ENCODE measurements at regions not wholly inside any gene's neighbourhood (a gene's known extent, or its start where the extent isn't known, plus 50 kb on each side); places are given as distances from the start of the nearest gene placed in this dataset.
"Not testable (repeated sequence)": the region's sequence is repeated elsewhere in the genome, so short reads cannot be mapped to it uniquely, and the experiment has no call there.

GRCh38 chr6:26937258-26937657 lies 277.7 kb upstream of the ZNF322 start:
- DNase-seq (ENCODE audit: low spot score in 2 of 2); H3K27me3 Mint-ChIP-seq; H3K27ac Mint-ChIP-seq (ENCODE audit: low read depth); H3K4me1 Mint-ChIP-seq; H3K9me3 Mint-ChIP-seq; ATAC-seq (replicated peaks; ENCODE audit: extremely low read depth, poor library complexity, severe bottlenecking); H3K4me3 Mint-ChIP-seq; H3K36me3 Mint-ChIP-seq (ENCODE audit: insufficient read depth): not testable (repeated sequence)

GRCh38 chr6:26951211-26951610 lies 291.7 kb upstream of the ZNF322 start:
- not testable (repeated sequence) for H3K27me3 Mint-ChIP-seq; ATAC-seq (replicated peaks; ENCODE audit: extremely low read depth, poor library complexity, severe bottlenecking); DNase-seq (ENCODE audit: low spot score in 2 of 2); H3K4me3 Mint-ChIP-seq; H3K36me3 Mint-ChIP-seq (ENCODE audit: insufficient read depth); H3K27ac Mint-ChIP-seq (ENCODE audit: low read depth); H3K4me1 Mint-ChIP-seq; H3K9me3 Mint-ChIP-seq

- peak; percentile 70 for ATAC-seq (replicated peaks; ENCODE audit: extremely low read depth, poor library complexity, severe bottlenecking)
- not testable (repeated sequence) for H3K9me3 Mint-ChIP-seq; H3K4me1 Mint-ChIP-seq; H3K36me3 Mint-ChIP-seq (ENCODE audit: insufficient read depth); H3K27me3 Mint-ChIP-seq
- H3K4me3 Mint-ChIP-seq: peak overlapping the region; percentile 79
- peak overlapping the region; percentile 38 for H3K27ac Mint-ChIP-seq (ENCODE audit: low read depth)
- DNase-seq (ENCODE audit: low spot score in 2 of 2): peak; percentile 17 to 58
Observed at GRCh38 chr6:26956078-26956600, 291.4 kb upstream of the PRSS16 start.

GRCh38 chr6:26956601-26957184 lies 290.8 kb upstream of the PRSS16 start:
- H3K4me1 Mint-ChIP-seq: not testable (repeated sequence)

GRCh38 chr6:26957399-26958127 lies 289.9 kb upstream of the PRSS16 start:
- H3K36me3 Mint-ChIP-seq (ENCODE audit: insufficient read depth); ATAC-seq (replicated peaks; ENCODE audit: extremely low read depth, poor library complexity, severe bottlenecking); H3K27me3 Mint-ChIP-seq; H3K9me3 Mint-ChIP-seq; H3K4me1 Mint-ChIP-seq; DNase-seq (ENCODE audit: low spot score in 2 of 2): not testable (repeated sequence)
- Mint-ChIP-seq H3K4me3 (peak overlapping the region; percentile 77), H3K27ac (ENCODE audit: low read depth) (peak overlapping the region; percentile 87)

More at GRCh38 chr6:26956601-26957184, 290.8 kb upstream of the PRSS16 start:
- Mint-ChIP-seq H3K4me3 (peak overlapping the region; percentile 79), H3K27ac (ENCODE audit: low read depth) (peak overlapping the region; percentile 87)
- H3K36me3 Mint-ChIP-seq (ENCODE audit: insufficient read depth); H3K9me3 Mint-ChIP-seq; H3K27me3 Mint-ChIP-seq: not testable (repeated sequence)
- peak; percentile 84 for ATAC-seq (replicated peaks; ENCODE audit: extremely low read depth, poor library complexity, severe bottlenecking)
- peak; percentile 61 to 73 for DNase-seq (ENCODE audit: low spot score in 2 of 2)

- ATAC-seq (replicated peaks; ENCODE audit: extremely low read depth, poor library complexity, severe bottlenecking); H3K27me3 Mint-ChIP-seq; H3K36me3 Mint-ChIP-seq (ENCODE audit: insufficient read depth); H3K27ac Mint-ChIP-seq (ENCODE audit: low read depth); DNase-seq (ENCODE audit: low spot score in 2 of 2); H3K4me1 Mint-ChIP-seq; H3K4me3 Mint-ChIP-seq; H3K9me3 Mint-ChIP-seq: not testable (repeated sequence)
Observed at GRCh38 chr6:26961236-26961635, 286.3 kb upstream of the PRSS16 start.

- Mint-ChIP-seq H3K4me1 (no peaks in the 10 kb centered on the region), H3K27ac (ENCODE audit: low read depth) (no peak overlapping the region), H3K27me3 (peaks cover 41% of the 10 kb centered on the region), H3K36me3 (ENCODE audit: insufficient read depth) (no peaks in the 10 kb centered on the region), H3K4me3 (no peak overlapping the region), H3K9me3 (no peaks in the 10 kb centered on the region)
- ATAC-seq (replicated peaks; ENCODE audit: extremely low read depth, poor library complexity, severe bottlenecking): no peak
- DNase-seq (ENCODE audit: low spot score in 2 of 2): no peak
Observed at GRCh38 chr6:27002447-27002846, 245.1 kb upstream of the PRSS16 start.

GRCh38 chr6:27007020-27007419 lies 240.5 kb upstream of the PRSS16 start:
- H3K27ac Mint-ChIP-seq (ENCODE audit: low read depth): no peak overlapping the region
- H3K36me3 Mint-ChIP-seq (ENCODE audit: insufficient read depth): no peaks in the 10 kb centered on the region
- H3K9me3 Mint-ChIP-seq: no peaks in the 10 kb centered on the region
- no peak for ATAC-seq (replicated peaks; ENCODE audit: extremely low read depth, poor library complexity, severe bottlenecking)
- peaks cover 61% of the 10 kb centered on the region for H3K27me3 Mint-ChIP-seq
- DNase-seq (ENCODE audit: low spot score in 2 of 2): no peak
- no peaks in the 10 kb centered on the region for H3K4me1 Mint-ChIP-seq
- H3K4me3 Mint-ChIP-seq: no peak overlapping the region

- not testable (repeated sequence) for H3K4me1 Mint-ChIP-seq, H3K9me3 Mint-ChIP-seq
Observed at GRCh38 chr6:27008613-27009012, 238.9 kb upstream of the PRSS16 start.

GRCh38 chr6:27014053-27014452 lies 233.4 kb upstream of the PRSS16 start:
- not testable (repeated sequence) for DNase-seq (ENCODE audit: low spot score in 2 of 2); H3K4me3 Mint-ChIP-seq; H3K36me3 Mint-ChIP-seq (ENCODE audit: insufficient read depth); H3K4me1 Mint-ChIP-seq; ATAC-seq (replicated peaks; ENCODE audit: extremely low read depth, poor library complexity, severe bottlenecking); H3K27ac Mint-ChIP-seq (ENCODE audit: low read depth)
- Mint-ChIP-seq H3K9me3 (peaks cover 14% of the 10 kb centered on the region), H3K27me3 (peaks cover 52% of the 10 kb centered on the region)

More at GRCh38 chr6:27008613-27009012, 238.9 kb upstream of the PRSS16 start:
- not testable (repeated sequence) for DNase-seq (ENCODE audit: low spot score in 2 of 2); H3K27ac Mint-ChIP-seq (ENCODE audit: low read depth); H3K4me3 Mint-ChIP-seq; ATAC-seq (replicated peaks; ENCODE audit: extremely low read depth, poor library complexity, severe bottlenecking); H3K36me3 Mint-ChIP-seq (ENCODE audit: insufficient read depth)
- H3K27me3 Mint-ChIP-seq: peaks cover 72% of the 10 kb centered on the region

- Mint-ChIP-seq H3K27ac (ENCODE audit: low read depth) (no peak overlapping the region), H3K4me3 (no peak overlapping the region), H3K27me3 (peaks cover 33% of the 10 kb centered on the region), H3K9me3 (peaks cover 14% of the 10 kb centered on the region), H3K4me1 (no peaks in the 10 kb centered on the region), H3K36me3 (ENCODE audit: insufficient read depth) (peaks cover 2% of the 10 kb centered on the region)
- ATAC-seq (replicated peaks; ENCODE audit: extremely low read depth, poor library complexity, severe bottlenecking) (no peak), DNase-seq (ENCODE audit: low spot score in 2 of 2) (no peak)
Observed at GRCh38 chr6:27016689-27017088, 230.8 kb upstream of the PRSS16 start.

GRCh38 chr6:27018401-27018800 lies 229.1 kb upstream of the PRSS16 start:
- H3K4me3 Mint-ChIP-seq; DNase-seq (ENCODE audit: low spot score in 2 of 2); H3K4me1 Mint-ChIP-seq; H3K27ac Mint-ChIP-seq (ENCODE audit: low read depth); H3K36me3 Mint-ChIP-seq (ENCODE audit: insufficient read depth); ATAC-seq (replicated peaks; ENCODE audit: extremely low read depth, poor library complexity, severe bottlenecking): not testable (repeated sequence)
- H3K27me3 Mint-ChIP-seq: peaks cover 19% of the 10 kb centered on the region
- H3K9me3 Mint-ChIP-seq: peaks cover 14% of the 10 kb centered on the region
